Kidney (tissue), 13 donors: ENCODE measurements at regions not wholly inside any gene's neighbourhood (a gene's known extent, or its start where the extent isn't known, plus 50 kb on each side); places are given as distances from the start of the nearest gene placed in this dataset.
"Not testable (repeated sequence)": the region's sequence is repeated elsewhere in the genome, so short reads cannot be mapped to it uniquely, and the experiment has no call there.

Experiments used
- DNase-seq, 5 donors: peaks; one replicate each; pipeline ENCODE4 v3.0.0-alpha.2; 2013 to 2020
- FAIRE-seq: peaks from 2 replicates; lab custom pipeline; 2012; peaks lifted over from hg19 to GRCh38; lab: Jason Lieb, UNC
- H3K27ac ChIP-seq, 2 donors: one replicate each; pipeline ENCODE4 v1.7.0; 2013; ENCODE audit warnings: low read depth in 2 of 2, low read length in 2 of 2, inconsistent platforms in 1 of 2
- H3K27me3 ChIP-seq: one replicate; pipeline ENCODE4 v1.7.1; 2013; ENCODE audit warnings: low read length, inconsistent platforms; ENCODE audit not compliant: control insufficient read depth, insufficient read depth
- H3K36me3 ChIP-seq, 3 donors: one replicate each; pipeline versions ENCODE4 v1.7.0 to v1.7.1; 2013; ENCODE audit warnings: low read length in 3 of 3, control low read depth in 1 of 3, inconsistent platforms in 1 of 3; ENCODE audit not compliant: insufficient read depth in 3 of 3, control insufficient read depth in 2 of 3
- H3K4me1 ChIP-seq, 3 donors: one replicate each; pipeline versions ENCODE4 v1.7.0 to v1.7.1; 2013; ENCODE audit warnings: low read length in 3 of 3, inconsistent platforms in 1 of 3, low read depth in 1 of 3; ENCODE audit not compliant: control insufficient read depth in 2 of 3, insufficient read depth in 2 of 3
- H3K4me3 ChIP-seq, 3 donors: one replicate each; pipeline versions ENCODE4 v1.7.0 to v1.8.1; 2013; ENCODE audit warnings: low read length in 3 of 3, control low read depth in 1 of 3, inconsistent platforms in 1 of 3
- H3K9ac ChIP-seq, 3 donors: one replicate each; pipeline versions ENCODE4 v1.7.0 to v1.7.1; 2013; ENCODE audit warnings: low read length in 3 of 3, control low read depth in 1 of 3, inconsistent platforms in 1 of 3
- H3K9me3 ChIP-seq, 3 donors: one replicate each; pipeline versions ENCODE4 v1.7.0 to v1.7.1; 2013; ENCODE audit warnings: low read length in 3 of 3, control low read depth in 1 of 3, inconsistent platforms in 1 of 3; ENCODE audit not compliant: control insufficient read depth in 2 of 3, insufficient read depth in 1 of 3
- CTCF ChIP-seq: IDR thresholded peaks from 3 replicates; pipeline ENCODE4 v1.5.1; 2012; ENCODE audit warnings: mild to moderate bottlenecking, moderate library complexity, borderline replicate concordance; ENCODE audit not compliant: insufficient read depth; ENCODE audit errors: extremely low read depth
- intact Hi-C: fragments of 100-400 bp; cut with DNase I; formaldehyde crosslinking; loops from one replicate; pipeline ENCODE4 v1.11.1; 2022
- donor health status: control.
- donor health status: control.
- donor health status: control.
- donor health status: control.
- donor health status: control.
- donor health status: DM: yes; HTN: yes; CAD: no.
- donor health status: Normal renal cell carcinoma (clear cell type).

- Histone ChIP-seq H3K36me3 (no peaks in the 10 kb centered on the region), H3K4me1 (no peaks in the 10 kb centered on the region), H3K27me3 (no peaks in the 10 kb centered on the region), H3K9me3 (no peaks in the 10 kb centered on the region), H3K4me3 (no peak overlapping the region), H3K27ac (no peak overlapping the region), H3K9ac (no peak overlapping the region)
- intact Hi-C loops, result no loop called here
- DNase-seq, result no peak
- no peak for FAIRE-seq
- TF ChIP-seq CTCF, result no peak
Observed at GRCh38 chr1:73218995-73219546, 936.7 kb upstream of the NEGR1 start.

- Histone ChIP-seq H3K27ac (no peak overlapping the region), H3K4me3 (no peak overlapping the region), H3K9ac (no peak overlapping the region), H3K4me1 (no peaks in the 10 kb centered on the region), H3K36me3 (no peaks in the 10 kb centered on the region), H3K27me3 (no peaks in the 10 kb centered on the region), H3K9me3 (no peaks in the 10 kb centered on the region)
- DNase-seq (no peak), FAIRE-seq (no peak)
- intact Hi-C loops, result no loop called here
- TF ChIP-seq CTCF, result no peak
Observed at GRCh38 chr1:73205294-73205973, 923.1 kb upstream of the NEGR1 start.

GRCh38 chr1:73197972-73198371 is 915.6 kb upstream of the NEGR1 start:
- H3K9me3 ChIP-seq, result no peaks in the 10 kb centered on the region
- H3K27ac ChIP-seq, result no peak overlapping the region
- no peaks in the 10 kb centered on the region for H3K36me3 ChIP-seq
- no peaks in the 10 kb centered on the region for H3K4me1 ChIP-seq
- no peak for TF ChIP-seq CTCF
- DNase-seq, result no peak
- intact Hi-C loops, result no loop called here
- no peaks in the 10 kb centered on the region for H3K27me3 ChIP-seq
- H3K4me3 ChIP-seq, result no peak overlapping the region
- no peak overlapping the region for H3K9ac ChIP-seq
- FAIRE-seq, result no peak

GRCh38 chr1:73194965-73195364 is 912.6 kb upstream of the NEGR1 start:
- intact Hi-C loops, result no loop called here
- no peak for TF ChIP-seq CTCF
- Histone ChIP-seq H3K27ac (no peak overlapping the region), H3K36me3 (no peaks in the 10 kb centered on the region), H3K9ac (no peak overlapping the region), H3K27me3 (no peaks in the 10 kb centered on the region), H3K4me3 (no peak overlapping the region), H3K4me1 (no peaks in the 10 kb centered on the region), H3K9me3 (no peaks in the 10 kb centered on the region)
- no peak for DNase-seq
- FAIRE-seq, result no peak

GRCh38 chr1:73183581-73183980 is 901.2 kb upstream of the NEGR1 start:
- intact Hi-C loops, FAIRE-seq, H3K4me3 ChIP-seq, H3K36me3 ChIP-seq, H3K9me3 ChIP-seq, H3K27ac ChIP-seq, H3K9ac ChIP-seq, H3K4me1 ChIP-seq, DNase-seq, H3K27me3 ChIP-seq: not testable (repeated sequence)
